NOMO-1 treated with DMSO at 0.1 percent for 48 hours (cell line): ENCODE measurements at regions not wholly inside any gene's neighbourhood (a gene's known extent, or its start where the extent isn't known, plus 50 kb on each side); places are given as distances from the start of the nearest gene placed in this dataset.
"Not testable (repeated sequence)": the region's sequence is repeated elsewhere in the genome, so short reads cannot be mapped to it uniquely, and the experiment has no call there.

Experiments used
- DNase-seq: peaks from one replicate; lab custom pipeline; 2025; ENCODE audit not compliant: unreplicated experiment; lab: John Stamatoyannopoulos, UW

DNA sequence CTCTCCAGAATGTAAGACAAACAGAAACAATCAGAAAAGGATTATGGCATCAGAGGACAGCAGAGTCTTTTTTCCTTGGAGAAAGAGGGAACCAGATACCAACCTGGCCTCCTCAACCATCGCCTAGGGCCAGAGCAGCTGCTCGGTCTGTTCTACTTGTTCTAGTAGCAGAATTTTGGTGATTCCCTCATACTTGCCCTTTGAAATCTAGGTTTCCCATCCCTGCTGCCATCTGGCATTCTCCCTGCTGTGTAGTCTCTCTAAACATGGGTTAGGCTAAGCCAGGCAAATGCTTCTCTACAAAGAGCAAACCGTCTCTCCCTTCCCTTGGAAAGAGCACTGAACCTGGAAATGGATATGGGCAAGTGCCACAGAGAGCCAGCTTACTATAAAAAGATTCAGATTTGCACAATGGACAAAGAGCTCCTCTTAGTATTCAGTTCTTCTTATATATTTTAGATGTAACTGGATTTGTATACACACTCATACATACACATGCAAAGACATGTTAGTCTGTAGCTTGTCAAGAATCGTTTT is 208.6 kb upstream of the ST6GAL2 start:
- DNase-seq, result no peak

DNA sequence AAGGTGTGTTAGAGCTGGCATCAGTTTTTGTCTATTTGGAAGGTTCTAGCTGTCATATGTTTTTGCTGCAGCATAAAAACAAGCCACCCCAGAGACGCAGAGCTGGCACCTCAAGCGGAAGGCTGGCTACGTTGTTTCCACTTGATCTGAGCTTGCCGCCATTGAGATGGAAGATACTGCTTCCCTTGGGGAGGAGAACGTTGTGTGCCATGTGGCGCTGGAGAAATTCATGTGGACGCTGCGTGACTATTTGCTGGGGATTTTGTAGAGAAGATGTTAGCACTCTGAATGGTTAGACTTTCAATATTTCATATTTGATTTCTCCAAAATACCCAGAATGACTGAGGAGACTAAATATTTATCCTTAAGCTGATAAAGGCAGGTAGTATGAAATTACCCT is 216.2 kb upstream of the ST6GAL2 start:
- no peak for DNase-seq

- DNase-seq, result no peak
Measured at GRCh38 chr2:107107351-107107750, 221.4 kb upstream of the ST6GAL2 start.

DNA sequence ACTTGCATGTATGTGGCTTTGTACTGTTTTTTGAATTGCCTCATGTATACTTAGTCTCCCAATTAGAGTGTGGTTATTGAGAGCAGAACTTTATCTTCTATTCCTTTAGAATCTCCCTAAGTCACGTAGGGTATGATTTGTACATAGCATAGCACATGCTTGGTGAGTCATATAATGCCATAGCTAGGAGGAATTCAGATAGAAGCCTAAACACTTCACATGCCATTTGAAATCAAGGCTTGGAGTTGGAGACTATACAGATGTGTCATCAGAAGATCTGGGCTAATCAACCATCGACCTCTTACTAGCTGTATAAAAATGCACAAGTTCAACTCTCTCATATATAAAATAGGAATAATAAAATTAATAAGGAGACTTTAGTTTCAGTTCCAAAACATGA is 222.6 kb upstream of the ST6GAL2 start:
- no peak for DNase-seq

DNA sequence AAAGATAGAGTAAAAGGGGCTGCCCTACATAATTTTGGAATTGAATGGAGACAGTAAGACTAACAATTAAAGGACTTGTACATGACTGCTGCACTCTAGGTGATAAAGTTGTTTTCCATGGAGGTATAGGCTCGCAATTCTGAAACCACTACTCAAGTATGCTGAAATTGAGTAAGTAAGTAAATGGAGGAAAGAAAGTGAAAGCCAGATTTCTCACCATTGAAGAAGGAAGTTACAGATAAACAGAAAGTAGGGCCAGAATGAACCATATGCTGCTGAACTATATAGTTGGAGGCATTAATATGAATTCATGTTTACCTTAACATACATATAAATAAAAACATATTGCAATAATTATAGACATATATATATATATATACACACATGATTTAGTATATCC is 225.7 kb upstream of the ST6GAL2 start:
- DNase-seq, result no peak

- DNase-seq, result no peak
Measured at GRCh38 chr2:107112561-107112960, 226.6 kb upstream of the ST6GAL2 start.

GRCh38 chr2:107128381-107128780 is 242.4 kb upstream of the ST6GAL2 start:
- DNase-seq, result no peak

DNA sequence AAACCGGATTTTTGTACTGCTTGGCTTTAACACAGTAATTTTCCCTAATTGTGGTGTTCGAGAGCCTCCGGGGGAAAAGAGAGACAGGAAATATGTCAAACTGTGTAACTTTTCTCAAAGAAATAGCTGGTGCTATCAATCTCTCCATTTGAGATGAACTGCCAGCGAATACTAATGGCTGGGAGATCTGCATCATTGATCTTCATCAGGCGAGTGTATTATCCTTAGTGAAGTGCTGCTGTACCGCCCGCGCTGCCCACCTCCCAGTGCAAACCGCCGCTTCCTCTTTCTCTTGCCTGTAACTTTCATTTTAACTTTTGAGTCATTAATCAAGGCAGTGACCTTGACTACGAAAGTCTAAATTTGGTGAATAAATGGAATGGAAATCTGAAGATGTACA is 246.1 kb upstream of the ST6GAL2 start:
- DNase-seq, result peak; percentile 72

- DNase-seq, result no peak
Measured at GRCh38 chr2:107132746-107133145, 246.8 kb upstream of the ST6GAL2 start.

- DNase-seq, result no peak
Measured at GRCh38 chr2:107133412-107133811, 247.4 kb upstream of the ST6GAL2 start.

GRCh38 chr2:107136733-107137132 is 250.8 kb upstream of the ST6GAL2 start:
- DNase-seq, result no peak

DNA sequence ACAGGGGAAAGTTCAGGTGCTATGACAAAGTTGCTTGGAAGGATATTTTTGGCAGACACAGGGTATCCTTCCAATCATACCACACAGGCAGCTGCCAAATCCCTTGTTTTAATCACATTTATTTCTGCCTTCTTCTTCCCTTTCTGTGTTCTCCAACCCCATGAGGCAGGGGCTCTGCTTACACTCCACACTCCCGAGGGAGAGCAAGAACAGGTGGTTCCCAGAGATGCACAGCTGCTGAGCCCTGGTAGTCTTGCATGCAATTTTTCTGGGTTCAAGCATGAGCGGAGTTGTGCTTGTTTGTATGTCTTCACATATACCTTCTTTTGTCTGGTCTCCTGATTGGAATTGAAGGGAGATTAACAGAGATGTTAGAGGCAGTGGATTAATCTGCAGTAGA is 251.7 kb upstream of the ST6GAL2 start:
- no peak for DNase-seq

GRCh38 chr2:107146181-107146580 is 260.2 kb upstream of the ST6GAL2 start:
- no peak for DNase-seq

- DNase-seq, result not testable (repeated sequence)
Measured at GRCh38 chr2:107146645-107147044, 260.7 kb upstream of the ST6GAL2 start.

DNA sequence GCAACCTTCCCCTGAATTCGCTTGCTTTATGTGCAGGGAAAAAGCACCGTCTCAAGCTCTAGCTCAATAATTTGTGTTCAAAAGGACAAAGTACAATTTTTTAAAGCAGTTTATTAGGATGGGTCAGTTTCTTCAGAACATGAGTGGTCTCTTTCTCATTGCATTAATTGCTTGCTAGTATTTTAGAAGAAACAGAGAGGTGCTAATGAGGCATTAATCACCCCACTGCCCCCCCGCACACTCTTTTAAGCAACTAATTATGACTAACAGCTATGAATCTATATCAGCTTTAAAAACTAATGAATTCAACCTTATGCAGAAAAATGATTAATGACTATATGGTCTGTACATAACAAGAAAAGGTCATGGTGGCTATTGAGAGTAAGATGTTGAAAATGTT is 262.1 kb upstream of the ST6GAL2 start:
- no peak for DNase-seq

DNA sequence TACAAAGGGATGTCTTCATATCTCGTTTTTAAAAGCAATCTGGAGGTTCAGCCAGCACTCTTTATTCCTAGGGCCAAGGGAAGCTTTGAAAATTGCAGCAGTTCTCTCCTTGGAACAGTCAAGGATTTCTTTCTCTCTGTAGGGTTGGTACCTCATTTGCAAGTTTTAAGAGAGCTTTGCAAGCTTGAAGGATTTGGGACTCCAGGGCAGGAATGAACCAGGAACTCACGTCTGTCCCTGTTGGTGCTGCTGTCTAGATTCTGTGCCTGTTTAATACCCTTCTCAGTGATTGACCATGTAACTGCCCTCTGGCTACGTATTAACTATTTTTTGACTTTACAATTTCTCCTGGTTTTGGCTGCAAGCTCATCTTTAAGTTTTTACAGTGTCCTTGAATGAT is 262.5 kb upstream of the ST6GAL2 start:
- no peak for DNase-seq

DNA sequence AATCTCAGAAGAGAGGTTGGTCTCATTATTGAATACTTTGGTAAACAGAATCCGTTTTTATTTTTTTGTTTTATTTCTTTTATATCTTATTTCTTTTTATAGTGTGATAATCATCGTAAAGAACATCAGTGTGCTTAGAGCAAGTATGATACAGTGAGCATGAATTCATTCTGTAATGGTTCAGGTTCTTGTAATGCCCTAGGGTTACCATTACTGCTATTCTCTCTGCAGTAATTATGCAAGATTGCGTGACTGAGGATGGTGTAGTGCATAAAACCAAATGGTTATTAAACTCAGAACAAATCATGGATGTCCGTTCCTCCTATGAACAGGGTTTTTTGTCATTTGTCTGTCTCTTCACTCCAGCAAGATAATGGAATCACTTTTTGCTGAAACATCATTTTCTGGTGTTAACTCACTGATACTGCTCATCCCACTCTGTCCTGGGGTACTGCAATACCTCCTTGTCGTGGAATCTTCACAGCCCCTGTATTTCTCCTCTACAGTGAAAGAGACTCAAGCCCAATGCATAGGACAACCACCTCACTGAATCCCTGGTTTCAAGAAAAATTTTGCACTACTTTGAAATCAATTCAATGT is 274.8 kb upstream of the ST6GAL2 start:
- DNase-seq, result no peak

- no peak for DNase-seq
Measured at GRCh38 chr2:107168141-107168540, 282.2 kb upstream of the ST6GAL2 start.

- no peak for DNase-seq
Measured at GRCh38 chr2:107174171-107174570, 288.2 kb upstream of the ST6GAL2 start.

- DNase-seq, result no peak
Measured at GRCh38 chr2:107182981-107183380, 297.0 kb upstream of the ST6GAL2 start.

DNA sequence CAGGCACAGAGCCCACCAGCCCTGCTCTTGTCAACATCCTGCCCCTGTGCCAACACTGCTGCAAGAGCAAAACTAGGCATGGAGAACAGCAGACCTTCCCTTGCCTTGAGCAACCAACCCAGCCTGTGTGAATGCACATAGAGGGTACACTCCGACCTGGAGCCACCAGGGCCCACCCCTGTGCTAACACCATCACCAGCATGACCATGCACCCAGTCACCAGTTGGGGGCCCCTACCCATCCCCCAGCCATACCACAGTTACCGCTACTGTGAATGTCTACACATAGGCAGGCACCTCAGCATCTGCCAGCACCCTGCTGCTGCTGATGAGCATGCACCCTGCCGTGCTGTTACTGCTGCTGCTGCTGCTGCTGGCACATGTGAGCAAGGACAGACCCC is 301.9 kb upstream of the ST6GAL2 start:
- no peak for DNase-seq

- no peak for DNase-seq
Measured at GRCh38 chr2:107195631-107196030, 309.7 kb upstream of the ST6GAL2 start.

DNA sequence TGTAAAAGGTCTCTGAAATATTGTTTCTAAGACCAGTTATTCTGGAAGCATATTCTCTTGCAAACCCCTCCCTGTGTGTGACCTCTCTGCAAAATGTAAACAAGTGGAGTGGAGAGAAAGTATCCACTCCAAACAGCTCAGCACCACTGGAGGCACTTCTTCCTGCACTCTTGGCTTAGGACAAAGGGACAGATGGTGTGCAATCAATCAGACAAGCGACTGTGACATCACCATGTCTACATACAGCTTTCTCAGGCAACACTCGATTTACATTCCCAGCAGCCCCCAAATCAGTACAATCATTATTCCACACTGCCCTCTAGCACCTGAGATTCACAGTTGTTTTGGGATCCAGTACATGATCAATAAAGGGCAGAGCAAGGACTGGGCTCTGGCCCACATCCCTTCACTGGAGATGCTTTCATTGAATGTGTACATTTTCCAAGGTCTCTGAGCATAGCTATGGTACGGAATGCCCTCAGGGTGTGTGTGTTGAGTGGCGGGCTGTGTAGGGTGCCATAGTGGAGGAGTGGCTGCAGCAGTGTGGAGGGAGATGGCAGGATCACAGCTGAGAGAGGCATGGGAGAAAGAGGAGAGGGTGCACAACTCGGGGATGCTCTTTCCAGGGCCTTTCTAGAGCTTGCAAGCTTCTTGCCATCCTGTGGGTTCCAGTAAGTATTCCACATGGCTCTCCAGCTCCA is 311.8 kb upstream of the ST6GAL2 start:
- DNase-seq, result no peak
